ENCODE measurements at regions not wholly inside any gene's neighbourhood (a gene's known extent, or its start where the extent isn't known, plus 50 kb on each side); places are given as distances from the start of the nearest gene placed in this dataset.

GRCh38 chr14:98878282-98878681 is 393.7 kb downstream of the BCL11B start:
- no peak for TF ChIP-seq CTCF (IDR thresholded peaks at IDR 0.05; ENCODE audit: extremely low read depth in 1 of 2, insufficient read depth in 1 of 2, low read depth in 1 of 2, low read length in 2 of 2)
- TF ChIP-seq POLR2A (IDR thresholded peaks at IDR 0.05; ENCODE audit: low read depth, low read length): no peak
- TF ChIP-seq GATA2 (IDR thresholded peaks at IDR 0.05; ENCODE audit: insufficient read depth, insufficient read length, low read depth, low read length): no peak
- TF ChIP-seq EZH2 (IDR thresholded peaks at IDR 0.05; ENCODE audit: borderline replicate concordance, low read depth, low read length, severe bottlenecking): no peak
- TF ChIP-seq MAX (IDR thresholded peaks at IDR 0.05; ENCODE audit: insufficient read depth, insufficient read length): no peak
- no peak for TF ChIP-seq FOS (IDR thresholded peaks at IDR 0.05; ENCODE audit: borderline replicate concordance, insufficient read depth, low read length)
